GM13977 (cell line): ENCODE measurements at regions not wholly inside any gene's neighbourhood (a gene's known extent, or its start where the extent isn't known, plus 50 kb on each side); places are given as distances from the start of the nearest gene placed in this dataset.
"Not testable (repeated sequence)": the region's sequence is repeated elsewhere in the genome, so short reads cannot be mapped to it uniquely, and the experiment has no call there.

Source experiments
- DNase-seq: peaks from one replicate; pipeline ENCODE4 v3.0.0; 2012; ENCODE audit warnings: low spot score
- CTCF ChIP-seq: IDR thresholded peaks from 2 replicates; pipeline ENCODE4 v1.5.1; 2012; ENCODE audit warnings: mild to moderate bottlenecking, control low read depth; ENCODE audit not compliant: insufficient read depth; ENCODE audit errors: extremely low read depth, missing control alignments
- in situ Hi-C: fragments of 300-500 bp; cut with MboI; formaldehyde crosslinking; loops from one replicate; pipeline ENCODE4 v1.12.0; 2022; ENCODE audit warnings: low sequenced_read_pairs, low pct_unique_long_range_greater_than_20kb, mixed read lengths, inconsistent platforms; ENCODE audit not compliant: unreplicated experiment

- no peak for TF ChIP-seq CTCF
- in situ Hi-C loops = no loop called here
- no peak for DNase-seq
These were observed 414.6 kb downstream of the TDRD3 start for GRCh38 chr13:60811581-60811980.

- in situ Hi-C loops, DNase-seq: not testable (repeated sequence)
These were observed 408.6 kb downstream of the TDRD3 start for GRCh38 chr13:60805640-60806039.

GRCh38 chr13:60798503-60798902 lies 401.5 kb downstream of the TDRD3 start:
- in situ Hi-C loops = no loop called here
- no peak for TF ChIP-seq CTCF
- no peak for DNase-seq

- in situ Hi-C loops = no loop called here
These were observed 400.1 kb downstream of the TDRD3 start for GRCh38 chr13:60797112-60797511.

GRCh38 chr13:60794751-60795150 lies 397.7 kb downstream of the TDRD3 start:
- no peak for TF ChIP-seq CTCF
- in situ Hi-C loops = no loop called here
- DNase-seq = no peak

More at GRCh38 chr13:60797112-60797511, 400.1 kb downstream of the TDRD3 start:
- TF ChIP-seq CTCF = no peak
- DNase-seq = no peak

- DNase-seq = no peak
- in situ Hi-C loops = no loop called here
- TF ChIP-seq CTCF = no peak
These were observed 393.6 kb downstream of the TDRD3 start for GRCh38 chr13:60790620-60791019.

- TF ChIP-seq CTCF = no peak
- in situ Hi-C loops = no loop called here
- DNase-seq = no peak
These were observed 391.3 kb downstream of the TDRD3 start for GRCh38 chr13:60788156-60788829.
